H1 (cell line): ENCODE measurements at regions not wholly inside any gene's neighbourhood (a gene's known extent, or its start where the extent isn't known, plus 50 kb on each side); places are given as distances from the start of the nearest gene placed in this dataset.

Source experiments
- CTCF ChIA-PET: fragments of 300-600 bp; sonication (Branson Sonifier 250); formaldehyde crosslinking; loops from one replicate; lab custom pipeline; 2021; ENCODE audit not compliant: partially characterized antibody; lab: Charles Lee
- POLR2A ChIA-PET: fragments of 300-600 bp; sonication (Branson Sonifier 250); formaldehyde crosslinking; loops from one replicate; lab custom pipeline; 2021; ENCODE audit warnings: inconsistent platforms; ENCODE audit not compliant: partially characterized antibody; lab: Charles Lee
- DNase-seq, 2 experiments: peaks; one replicate each; pipeline versions ENCODE4 v3.0.0 to v3.0.0-alpha.2; 2010 to 2022; ENCODE audit warnings: low spot score in 2 of 2, low read depth in 1 of 2, mixed read lengths in 1 of 2
- FAIRE-seq: peaks from 2 replicates; lab custom pipeline; 2011; peaks lifted over from hg19 to GRCh38; lab: Jason Lieb, UNC
- H2AFZ ChIP-seq: 2 replicates; pipeline ENCODE4 v1.8.1; 2012; ENCODE audit warnings: low read length, inconsistent platforms
- H2AK5ac ChIP-seq: 2 replicates; pipeline ENCODE4 v1.6.1; 2013; ENCODE audit warnings: low read depth, low read length
- H2BK120ac ChIP-seq: replicated peaks from 2 replicates; pipeline ENCODE3; 2013; ENCODE audit warnings: low read depth, low read length, inconsistent platforms
- H2BK12ac ChIP-seq: 2 replicates; pipeline ENCODE4 v1.6.1; 2013; ENCODE audit warnings: low read depth, low read length
- H2BK15ac ChIP-seq: 2 replicates; pipeline ENCODE4 v1.6.1; 2013; ENCODE audit warnings: low read length
- H2BK20ac ChIP-seq: 2 replicates; pipeline ENCODE4 v1.6.1; 2013; ENCODE audit warnings: low read length
- H2BK5ac ChIP-seq: 2 replicates; pipeline ENCODE4 v1.6.1; 2013; ENCODE audit warnings: low read depth, low read length
- H3K14ac ChIP-seq: 2 replicates; pipeline ENCODE4 v1.6.1; 2013; ENCODE audit warnings: inconsistent platforms; ENCODE audit not compliant: insufficient read length
- H3K18ac ChIP-seq: 2 replicates; pipeline ENCODE4 v1.6.1; 2013; ENCODE audit warnings: low read length; ENCODE audit errors: extremely low read depth
- H3K23ac ChIP-seq: 2 replicates; pipeline ENCODE4 v1.6.1; 2013; ENCODE audit warnings: inconsistent platforms; ENCODE audit not compliant: insufficient read length
- H3K23me2 ChIP-seq: 2 replicates; pipeline ENCODE4 v1.6.1; 2013; ENCODE audit warnings: low read depth, low read length
- H3K27ac ChIP-seq: 2 replicates; pipeline ENCODE4 v1.6.1; 2011; ENCODE audit warnings: low read depth, low read length, inconsistent platforms
- H3K27me3 ChIP-seq, 4 experiments: replicated peaks in 1 of 4; 1 replicate in 1 of 4; 2 replicates in 3 of 4; pipeline versions ENCODE4 v1.6.1 to v1.8.1; 2011 to 2013; ENCODE audit warnings: low read length in 3 of 4, mild to moderate bottlenecking in 3 of 4, inconsistent platforms in 2 of 4, mixed read lengths in 2 of 4, moderate library complexity in 1 of 4; ENCODE audit not compliant: control insufficient read depth in 3 of 4, insufficient read depth in 3 of 4; ENCODE audit errors: extremely low read depth in 1 of 4
- H3K36me3 ChIP-seq, 4 experiments: 2 replicates each; pipeline versions ENCODE4 v1.6.1 to v1.8.1; 2011 to 2013; ENCODE audit warnings: mild to moderate bottlenecking in 4 of 4, low read length in 3 of 4, moderate library complexity in 2 of 4, control low read depth in 1 of 4, inconsistent platforms in 1 of 4; ENCODE audit not compliant: insufficient read depth in 4 of 4, control insufficient read depth in 2 of 4
- H3K4ac ChIP-seq: replicated peaks from 2 replicates; pipeline ENCODE3; 2013; ENCODE audit warnings: low read length, low read depth, mixed read lengths, inconsistent platforms; ENCODE audit not compliant: insufficient read length
- H3K4me1 ChIP-seq, 4 experiments: replicated peaks in 1 of 4; 1 replicate in 1 of 4; 2 replicates in 3 of 4; pipeline versions ENCODE4 v1.6.1 to v1.8.1; 2011 to 2013; ENCODE audit warnings: low read length in 3 of 4, inconsistent platforms in 2 of 4, mixed read lengths in 1 of 4; ENCODE audit not compliant: insufficient read depth in 4 of 4, control insufficient read depth in 3 of 4
- H3K4me2 ChIP-seq, 2 experiments: 2 replicates each; pipeline versions ENCODE4 v1.6.1 to v1.8.1; 2011 to 2013; ENCODE audit warnings: low read depth in 2 of 2, low read length in 2 of 2, control low read depth in 1 of 2, inconsistent platforms in 1 of 2, mild to moderate bottlenecking in 1 of 2; ENCODE audit not compliant: insufficient read depth in 1 of 2
- H3K4me3 ChIP-seq, 4 experiments: fragments of 200-600, 300-600 bp in 1 of 4; sonication (generic), shearing (Covaris generic), sonication (Bioruptor Twin) in 1 of 4; 2 replicates each; pipeline versions ENCODE4 v1.5.1 to v1.8.1; 2011 to 2016; ENCODE audit warnings: low read length in 4 of 4, low read depth in 3 of 4, control low read depth in 2 of 4, inconsistent platforms in 2 of 4, mild to moderate bottlenecking in 2 of 4, mixed read lengths in 1 of 4, moderate library complexity in 1 of 4; ENCODE audit not compliant: insufficient read depth in 2 of 4; ENCODE audit errors: extremely low read depth in 1 of 4
- H3K56ac ChIP-seq: replicated peaks from 2 replicates; pipeline ENCODE3; 2013; ENCODE audit warnings: low read depth, mild to moderate bottlenecking, mixed read lengths, low read length, inconsistent platforms; ENCODE audit not compliant: insufficient read length
- H3K79me1 ChIP-seq: 2 replicates; pipeline ENCODE4 v1.6.1; 2013; ENCODE audit warnings: low read depth, low read length, control low read depth
- H3K79me2 ChIP-seq, 2 experiments: 2 replicates each; pipeline versions ENCODE4 v1.6.1 to v1.8.1; 2012 to 2013; ENCODE audit warnings: low read length in 2 of 2, mild to moderate bottlenecking in 2 of 2, inconsistent platforms in 1 of 2; ENCODE audit not compliant: insufficient read depth in 2 of 2, control insufficient read depth in 1 of 2
- H3K9ac ChIP-seq, 4 experiments: replicated peaks in 1 of 4; 1 replicate in 1 of 4; 2 replicates in 3 of 4; pipeline versions ENCODE4 v1.6.1 to v1.8.1; 2011 to 2013; ENCODE audit warnings: low read depth in 3 of 4, low read length in 3 of 4, control low read depth in 2 of 4, mild to moderate bottlenecking in 2 of 4, moderate library complexity in 2 of 4, inconsistent platforms in 1 of 4; ENCODE audit errors: extremely low read depth in 1 of 4
- H3K9me3 ChIP-seq, 2 experiments: 2 replicates each; pipeline versions ENCODE4 v1.6.1 to v1.8.1; 2012 to 2013; ENCODE audit warnings: mild to moderate bottlenecking in 2 of 2, moderate library complexity in 2 of 2, control low read depth in 1 of 2, inconsistent platforms in 1 of 2, low read depth in 1 of 2, low read length in 1 of 2, mixed read lengths in 1 of 2; ENCODE audit not compliant: insufficient read depth in 2 of 2
- H4K20me1 ChIP-seq, 2 experiments: replicated peaks in 1 of 2; 2 replicates each; pipeline versions ENCODE3 to v1.8.1; 2011 to 2013; ENCODE audit warnings: inconsistent platforms in 2 of 2, low read length in 2 of 2, mild to moderate bottlenecking in 1 of 2; ENCODE audit not compliant: insufficient read depth in 2 of 2, control insufficient read depth in 1 of 2
- H4K5ac ChIP-seq: 2 replicates; pipeline ENCODE4 v1.6.1; 2013; ENCODE audit warnings: low read length, low read depth, mixed read lengths, inconsistent platforms; ENCODE audit not compliant: insufficient read length
- H4K8ac ChIP-seq: 2 replicates; pipeline ENCODE4 v1.8.0; 2013; ENCODE audit warnings: mild to moderate bottlenecking, moderate library complexity, low read length, inconsistent platforms; ENCODE audit not compliant: insufficient read depth; ENCODE audit errors: extremely low read depth
- H4K91ac ChIP-seq: replicated peaks from 2 replicates; pipeline ENCODE3; 2013; ENCODE audit warnings: low read length, mixed read lengths, inconsistent platforms; ENCODE audit not compliant: insufficient read length
- CBX5 ChIP-seq: fragments of 300-800, 300-1000 bp; sonication (generic); IDR thresholded peaks from 2 replicates; pipeline ENCODE4 v1.7.1; 2016; ENCODE audit warnings: antibody characterized with exemption, low read length, low read depth
- CREB1 ChIP-seq: IDR thresholded peaks from 2 replicates; pipeline ENCODE4 v1.6.1; 2012; ENCODE audit warnings: inconsistent platforms
- GTF2F1 ChIP-seq: IDR thresholded peaks from 2 replicates; pipeline ENCODE4 v1.6.1; 2012; ENCODE audit warnings: low read depth, low read length, improper control_type of control experiment, borderline replicate concordance
- HDAC6 ChIP-seq: IDR thresholded peaks from one replicate; pipeline ENCODE4 v1.7.1; 2012; ENCODE audit warnings: low read depth, mild to moderate bottlenecking, inconsistent platforms, low read length, moderate library complexity
- KDM5A ChIP-seq: fragments of 200-600 bp; IDR thresholded peaks from 2 replicates; pipeline ENCODE4 v1.7.1; 2012; ENCODE audit warnings: mild to moderate bottlenecking, low read length, inconsistent platforms, mixed read lengths
- MAFK ChIP-seq: IDR thresholded peaks from 2 replicates; pipeline ENCODE4 v1.6.1; 2012; ENCODE audit warnings: low read depth, mild to moderate bottlenecking, improper control_type of control experiment, low read length
- NRF1 ChIP-seq: IDR thresholded peaks from 2 replicates; pipeline ENCODE4 v1.6.1; 2011; ENCODE audit warnings: mild to moderate bottlenecking, low read depth, low read length, improper control_type of control experiment
- RBBP5 ChIP-seq: IDR thresholded peaks from 2 replicates; pipeline ENCODE4 v1.7.1; 2012; ENCODE audit warnings: low read depth, mild to moderate bottlenecking, inconsistent platforms, low read length, moderate library complexity, borderline replicate concordance
- SP1 ChIP-seq: IDR thresholded peaks from 2 replicates; pipeline ENCODE4 v1.6.1; 2011; ENCODE audit warnings: low read depth, low read length
- TAF7 ChIP-seq: optimal IDR thresholded peaks from 2 replicates; pipeline ENCODE3; 2011; ENCODE audit warnings: low read depth, mild to moderate bottlenecking, inconsistent platforms, low read length, moderate library complexity, borderline replicate concordance
- YY1 ChIP-seq: IDR thresholded peaks from 2 replicates; pipeline ENCODE4 v1.6.1; 2011; ENCODE audit warnings: low read depth, mild to moderate bottlenecking, low read length
- ZNF274 ChIP-seq: IDR thresholded peaks from 2 replicates; pipeline ENCODE4 v1.7.0; 2012; ENCODE audit warnings: low read length, borderline replicate concordance; ENCODE audit errors: extremely low read depth
- WGBS, 2 experiments: shearing (Covaris generic) in 1 of 2; methylation state at CpG; one replicate each; pipeline versions ENCODE4 v1.1.6 to v1.1.7; 2013 to 2015; ENCODE audit warnings: low lambda C conversion rate in 2 of 2, mixed read lengths in 2 of 2, inconsistent platforms in 1 of 2, low coverage in 1 of 2, missing lambda C conversion rate in 1 of 2; ENCODE audit not compliant: insufficient replicate concordance in 2 of 2, insufficient coverage in 1 of 2, insufficient read length in 1 of 2; ENCODE audit errors: extremely low coverage in 1 of 2, missing lambda C conversion rate in 1 of 2; 5-methylcytosine and 5-hydroxymethylcytosine counted together

GRCh38 chr1:112815376-112815775, 100.2 kb upstream of the PPM1J start:
- Histone ChIP-seq H3K79me2 (peaks cover 0 to 4% of the 10 kb centered on the region in 2 experiments; a peak in 1 of 4 replicates), H3K14ac (no peak overlapping the region), H2BK120ac (no peak overlapping the region), H3K27ac (no peak overlapping the region), H3K4me1 (peaks cover 4 to 14% (median 10%) of the 10 kb centered on the region in 4 experiments), H4K91ac (no peak overlapping the region), H3K4me2 (no peak overlapping the region), H2AFZ (no peak overlapping the region), H3K9ac (no peak overlapping the region), H3K4me3 (no peak overlapping the region), H2BK15ac (peak overlapping the region; percentile 3; the same call in 1 of the 2 replicates), H3K79me1 (no peaks in the 10 kb centered on the region), H4K5ac (no peak overlapping the region), H4K20me1 (no peaks in the 10 kb centered on the region), H3K56ac (no peak overlapping the region), H3K36me3 (peaks cover 0 to 13% (median 0%) of the 10 kb centered on the region in 4 experiments; a peak in 1 of 8 replicates), H2AK5ac (no peak overlapping the region), H2BK5ac (peak overlapping the region; percentile 1; the same call in 1 of the 2 replicates), H2BK12ac (peak overlapping the region; percentile 3; the same call in 1 of the 2 replicates), H3K23ac (no peak overlapping the region), H3K4ac (no peak overlapping the region), H2BK20ac (no peak overlapping the region), H3K9me3 (no peaks in the 10 kb centered on the region), H3K23me2 (no peaks in the 10 kb centered on the region; the same call in 1 of the 2 replicates), H4K8ac (no peak overlapping the region), H3K18ac (peak overlapping the region; percentile 0; the same call in 1 of the 2 replicates), H3K27me3 (no peaks in the 10 kb centered on the region)
- no peak for TF ChIP-seq KDM5A
- TF ChIP-seq ZNF274, result no peak
- no peak for TF ChIP-seq NRF1
- no peak for TF ChIP-seq HDAC6
- no peak for TF ChIP-seq CREB1
- no peak for TF ChIP-seq MAFK
- no peak for TF ChIP-seq YY1
- TF ChIP-seq SP1, result no peak
- no peak for TF ChIP-seq TAF7
- no peak for TF ChIP-seq RBBP5
- TF ChIP-seq CBX5, result no peak
- no peak for TF ChIP-seq GTF2F1
- DNase-seq (no peak), FAIRE-seq (no peak)
- 94% methylated on average over 5 of the region's 5 CpGs; no CpG with 5 or more reads in 1 of the 2 experiments for WGBS, 2 experiments
- ChIA-PET CTCF (no interaction called here), POLR2A (interaction anchor here (1.5 kb wide), 1 partner anchor 11 kb away, joined by 4 read pairs; no protein-coding TSS in a partner anchor)
